Neutrophil (primary cell): ENCODE measurements at regions not wholly inside any gene's neighbourhood (a gene's known extent, or its start where the extent isn't known, plus 50 kb on each side); places are given as distances from the start of the nearest gene placed in this dataset.

Experiments
- H3K27ac ChIP-seq: fragments of 200-600 bp; sonication (generic); 2 replicates; pipeline ENCODE4 v1.5.1; 2016; ENCODE audit warnings: mild to moderate bottlenecking, moderate library complexity
- H3K27me3 ChIP-seq: fragments of 200-600 bp; sonication (generic); 2 replicates; pipeline ENCODE4 v1.6.0; 2016; ENCODE audit warnings: mild to moderate bottlenecking
- H3K36me3 ChIP-seq: fragments of 200-600 bp; sonication (generic); 2 replicates; pipeline ENCODE4 v1.5.1; 2017
- H3K4me1 ChIP-seq, 2 experiments: fragments of 200-600 bp in 1 of 2; sonication (generic) in 1 of 2; 1 replicate in 1 of 2; 2 replicates in 1 of 2; pipeline versions ENCODE4 v1.5.1 to v1.6.1; 2013 to 2016; ENCODE audit warnings: low read depth in 1 of 2, low read length in 1 of 2, mild to moderate bottlenecking in 1 of 2, moderate library complexity in 1 of 2; ENCODE audit not compliant: control insufficient read depth in 1 of 2, insufficient read depth in 1 of 2
- H3K4me3 ChIP-seq, 2 experiments: fragments of 200-600 bp in 1 of 2; sonication (generic) in 1 of 2; 1 replicate in 1 of 2; 2 replicates in 1 of 2; pipeline ENCODE4 v1.5.1; 2013 to 2016; ENCODE audit warnings: low read depth in 1 of 2, low read length in 1 of 2, mild to moderate bottlenecking in 1 of 2, moderate library complexity in 1 of 2
- H3K9me3 ChIP-seq: fragments of 200-600 bp; sonication (generic); 2 replicates; pipeline ENCODE4 v1.5.1; 2016
- TF ChIP-seq, protein P1 (sequence below): fragments of 200-600 bp; sonication (generic); IDR thresholded peaks from 2 replicates; pipeline ENCODE4 v1.5.1; 2016; ENCODE audit warnings: antibody characterized with exemption

DNA sequence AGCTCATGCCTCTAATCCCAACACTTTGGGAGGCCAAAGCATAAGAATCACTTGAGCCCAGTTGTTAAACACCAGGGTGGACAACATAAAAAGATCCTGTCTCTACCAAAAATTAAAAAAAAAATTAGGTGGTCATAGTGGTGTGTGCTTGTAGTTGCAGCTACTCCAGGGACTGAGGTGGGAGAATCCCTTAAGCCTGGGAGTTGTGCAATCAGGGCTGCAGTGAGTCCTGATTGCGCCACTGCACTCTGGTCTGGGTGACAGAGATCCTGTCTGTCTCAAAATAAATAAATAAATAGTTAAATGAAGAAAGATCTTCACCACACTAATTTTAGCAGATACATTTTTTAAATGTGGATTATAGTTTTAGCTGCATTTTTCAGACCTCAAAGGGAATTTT, 433.2 kb downstream of the MAT2B start:
- no peak overlapping the region for H3K27ac ChIP-seq
- H3K9me3 ChIP-seq = no peaks in the 10 kb centered on the region
- peaks cover 4 to 8% of the 10 kb centered on the region in 2 experiments for H3K4me1 ChIP-seq
- H3K4me3 ChIP-seq = no peak overlapping the region
- H3K36me3 ChIP-seq = no peaks in the 10 kb centered on the region
- TF ChIP-seq, protein P1, sequence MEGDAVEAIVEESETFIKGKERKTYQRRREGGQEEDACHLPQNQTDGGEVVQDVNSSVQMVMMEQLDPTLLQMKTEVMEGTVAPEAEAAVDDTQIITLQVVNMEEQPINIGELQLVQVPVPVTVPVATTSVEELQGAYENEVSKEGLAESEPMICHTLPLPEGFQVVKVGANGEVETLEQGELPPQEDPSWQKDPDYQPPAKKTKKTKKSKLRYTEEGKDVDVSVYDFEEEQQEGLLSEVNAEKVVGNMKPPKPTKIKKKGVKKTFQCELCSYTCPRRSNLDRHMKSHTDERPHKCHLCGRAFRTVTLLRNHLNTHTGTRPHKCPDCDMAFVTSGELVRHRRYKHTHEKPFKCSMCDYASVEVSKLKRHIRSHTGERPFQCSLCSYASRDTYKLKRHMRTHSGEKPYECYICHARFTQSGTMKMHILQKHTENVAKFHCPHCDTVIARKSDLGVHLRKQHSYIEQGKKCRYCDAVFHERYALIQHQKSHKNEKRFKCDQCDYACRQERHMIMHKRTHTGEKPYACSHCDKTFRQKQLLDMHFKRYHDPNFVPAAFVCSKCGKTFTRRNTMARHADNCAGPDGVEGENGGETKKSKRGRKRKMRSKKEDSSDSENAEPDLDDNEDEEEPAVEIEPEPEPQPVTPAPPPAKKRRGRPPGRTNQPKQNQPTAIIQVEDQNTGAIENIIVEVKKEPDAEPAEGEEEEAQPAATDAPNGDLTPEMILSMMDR = no peak
- no peaks in the 10 kb centered on the region for H3K27me3 ChIP-seq

GRCh38 chr5:163941079-163941478, 435.7 kb downstream of the MAT2B start:
- H3K36me3 ChIP-seq = no peaks in the 10 kb centered on the region
- peaks cover 4 to 10% of the 10 kb centered on the region in 2 experiments for H3K4me1 ChIP-seq
- TF ChIP-seq, protein P1 = no peak
- H3K4me3 ChIP-seq = no peak overlapping the region
- no peaks in the 10 kb centered on the region for H3K27me3 ChIP-seq
- H3K9me3 ChIP-seq = no peaks in the 10 kb centered on the region
- no peak overlapping the region for H3K27ac ChIP-seq

DNA sequence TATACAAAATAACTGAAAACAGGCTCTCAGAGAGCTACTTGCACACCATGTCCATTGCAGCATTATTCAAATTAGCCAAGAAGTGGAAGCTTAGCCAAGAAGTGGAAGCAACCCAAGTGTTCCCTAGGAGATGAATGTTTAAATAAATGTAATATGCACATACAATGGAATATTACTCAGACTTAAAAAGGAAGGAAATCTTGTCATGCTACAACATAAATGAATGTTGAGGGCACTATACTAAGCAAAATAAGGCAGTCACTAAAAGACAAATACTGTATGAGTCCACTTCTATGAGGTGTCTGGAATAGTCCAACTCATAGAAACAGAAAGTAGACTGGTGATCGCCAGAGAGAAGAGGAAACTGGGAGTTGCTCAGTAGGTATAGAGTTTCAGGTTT, 438.1 kb downstream of the MAT2B start:
- no peaks in the 10 kb centered on the region for H3K27me3 ChIP-seq
- peak overlapping the region; percentile 36 for H3K27ac ChIP-seq
- H3K9me3 ChIP-seq = no peaks in the 10 kb centered on the region
- H3K4me1 ChIP-seq = peaks cover 8 to 9% of the 10 kb centered on the region in 2 experiments
- no peak overlapping the region for H3K4me3 ChIP-seq
- TF ChIP-seq, protein P1 = no peak
- no peaks in the 10 kb centered on the region for H3K36me3 ChIP-seq

DNA sequence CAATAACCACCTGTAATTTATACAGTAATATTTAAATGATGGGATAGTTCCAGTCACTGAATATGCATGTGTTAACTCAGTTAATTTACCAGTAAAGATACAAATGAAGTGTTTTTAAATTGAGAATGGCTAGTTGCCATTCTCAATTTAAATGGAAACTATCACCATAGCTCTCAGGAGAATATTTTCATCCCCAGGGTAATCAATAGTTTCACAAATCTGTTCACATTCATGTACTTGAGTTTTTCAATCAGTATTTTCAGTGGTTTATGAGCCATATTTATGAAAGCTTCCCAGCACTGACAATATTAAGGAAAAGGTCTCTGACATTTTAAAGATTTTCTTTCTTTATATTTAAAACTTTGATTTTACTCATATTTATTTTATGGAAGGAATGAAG, 439.3 kb downstream of the MAT2B start:
- Histone ChIP-seq H3K27ac (no peak overlapping the region), H3K4me3 (no peak overlapping the region), H3K9me3 (no peaks in the 10 kb centered on the region), H3K4me1 (peaks cover 7 to 9% of the 10 kb centered on the region in 2 experiments), H3K27me3 (no peaks in the 10 kb centered on the region), H3K36me3 (no peaks in the 10 kb centered on the region)
- TF ChIP-seq, protein P1 = no peak

DNA sequence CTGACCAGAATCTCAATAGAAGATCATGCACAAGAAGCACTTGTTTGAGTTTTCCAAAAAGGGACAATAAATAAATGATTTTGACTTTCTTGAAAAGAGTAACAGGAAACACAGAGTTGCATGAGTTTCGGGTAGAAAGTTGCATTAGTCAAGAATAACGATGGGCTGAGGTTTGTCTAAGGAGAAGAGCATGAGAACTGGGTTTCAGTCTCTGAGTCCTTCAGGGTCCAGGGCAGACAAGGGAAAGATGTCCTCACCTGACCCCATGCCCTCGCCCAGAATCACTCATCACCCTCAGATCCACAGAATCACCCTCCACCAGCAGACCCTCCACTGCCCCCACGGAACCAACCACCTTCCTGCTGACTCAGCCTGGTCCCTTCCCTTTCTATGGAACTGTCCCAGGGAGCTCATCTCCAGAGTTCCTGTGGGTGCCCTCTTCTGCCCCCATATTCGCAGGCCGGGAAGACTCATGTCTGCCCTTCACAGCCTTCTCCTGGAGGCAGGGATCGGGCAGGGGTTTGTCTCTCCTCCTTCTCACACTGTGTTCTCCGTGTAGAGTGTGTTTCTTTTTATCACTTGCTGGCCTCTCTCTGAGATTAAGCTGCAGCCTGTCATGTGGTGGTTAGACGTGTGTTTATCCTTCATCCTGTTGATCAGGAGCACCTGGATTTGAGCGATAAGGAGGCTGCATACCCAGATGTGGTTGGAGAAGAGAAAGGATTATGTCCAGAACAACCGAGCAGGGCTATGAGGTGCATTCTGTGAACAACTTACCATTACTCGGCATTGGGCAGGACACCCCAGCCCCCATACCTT, 442.6 kb downstream of the MAT2B start:
- Histone ChIP-seq H3K4me3 (no peak overlapping the region), H3K9me3 (no peaks in the 10 kb centered on the region), H3K27ac (no peak overlapping the region), H3K4me1 (peaks cover 13 to 28% of the 10 kb centered on the region in 2 experiments), H3K27me3 (no peaks in the 10 kb centered on the region), H3K36me3 (no peaks in the 10 kb centered on the region)
- TF ChIP-seq, protein P1 = no peak
